ENCODE measurements at regions not wholly inside any gene's neighbourhood (a gene's known extent, or its start where the extent isn't known, plus 50 kb on each side); places are given as distances from the start of the nearest gene placed in this dataset.

GRCh38 chr18:77566604-77567003, 317.0 kb downstream of the GALR1 start:
- no peaks in the 10 kb centered on the region for H3K4me1 ChIP-seq
- H3K27ac ChIP-seq, result no peak overlapping the region
- intact Hi-C loops (cut with DNase I; ENCODE audit: low total_unique reads), result no loop called here
- TF ChIP-seq CTCF (IDR thresholded peaks at IDR 0.05), result no peak
- no peak for TF ChIP-seq POLR2A (IDR thresholded peaks at IDR 0.05)
- TF ChIP-seq POLR2AphosphoS5 (IDR thresholded peaks at IDR 0.05), result no peak
- no peaks in the 10 kb centered on the region for H3K9me3 ChIP-seq
- no peaks in the 10 kb centered on the region for H3K27me3 ChIP-seq
- no peak for DNase-seq (ENCODE audit: low spot score in 2 of 2)
- H3K4me3 ChIP-seq, result no peak overlapping the region
- no peaks in the 10 kb centered on the region for H3K36me3 ChIP-seq

- Histone ChIP-seq H3K4me1 (no peaks in the 10 kb centered on the region), H3K27me3 (no peaks in the 10 kb centered on the region), H3K4me3 (no peak overlapping the region), H3K36me3 (no peaks in the 10 kb centered on the region), H3K27ac (no peak overlapping the region), H3K9me3 (no peaks in the 10 kb centered on the region)
- TF ChIP-seq POLR2A (IDR thresholded peaks at IDR 0.05) (no peak), POLR2AphosphoS5 (IDR thresholded peaks at IDR 0.05) (no peak), CTCF (IDR thresholded peaks at IDR 0.05) (no peak)
- intact Hi-C loops (cut with DNase I; ENCODE audit: low total_unique reads), result no loop called here
- DNase-seq (ENCODE audit: low spot score in 2 of 2), result no peak
Measured at GRCh38 chr18:77567205-77567604, 317.6 kb downstream of the GALR1 start.

GRCh38 chr18:77571743-77572142, 322.1 kb downstream of the GALR1 start:
- H3K9me3 ChIP-seq, result no peaks in the 10 kb centered on the region
- no peaks in the 10 kb centered on the region for H3K4me1 ChIP-seq
- H3K27me3 ChIP-seq, result no peaks in the 10 kb centered on the region
- H3K27ac ChIP-seq, result no peak overlapping the region
- no peak for DNase-seq (ENCODE audit: low spot score in 2 of 2)
- TF ChIP-seq CTCF (IDR thresholded peaks at IDR 0.05) (no peak), POLR2AphosphoS5 (IDR thresholded peaks at IDR 0.05) (no peak), POLR2A (IDR thresholded peaks at IDR 0.05) (no peak)
- no peak overlapping the region for H3K4me3 ChIP-seq
- no peaks in the 10 kb centered on the region for H3K36me3 ChIP-seq
- intact Hi-C loops (cut with DNase I; ENCODE audit: low total_unique reads), result no loop called here

- TF ChIP-seq POLR2AphosphoS5 (IDR thresholded peaks at IDR 0.05) (no peak), POLR2A (IDR thresholded peaks at IDR 0.05) (no peak), CTCF (IDR thresholded peaks at IDR 0.05) (no peak)
- Histone ChIP-seq H3K4me1 (no peaks in the 10 kb centered on the region), H3K4me3 (no peak overlapping the region), H3K27ac (no peak overlapping the region), H3K36me3 (no peaks in the 10 kb centered on the region), H3K9me3 (no peaks in the 10 kb centered on the region), H3K27me3 (no peaks in the 10 kb centered on the region)
- intact Hi-C loops (cut with DNase I; ENCODE audit: low total_unique reads), result no loop called here
- no peak for DNase-seq (ENCODE audit: low spot score in 2 of 2)
Measured at GRCh38 chr18:77572537-77572936, 322.9 kb downstream of the GALR1 start.

GRCh38 chr18:77573571-77573970, 323.9 kb downstream of the GALR1 start:
- Histone ChIP-seq H3K9me3 (no peaks in the 10 kb centered on the region), H3K4me3 (no peak overlapping the region), H3K4me1 (no peaks in the 10 kb centered on the region), H3K27me3 (no peaks in the 10 kb centered on the region), H3K27ac (no peak overlapping the region), H3K36me3 (no peaks in the 10 kb centered on the region)
- DNase-seq (ENCODE audit: low spot score in 2 of 2), result no peak
- intact Hi-C loops (cut with DNase I; ENCODE audit: low total_unique reads), result no loop called here
- TF ChIP-seq POLR2AphosphoS5 (IDR thresholded peaks at IDR 0.05) (no peak), POLR2A (IDR thresholded peaks at IDR 0.05) (no peak), CTCF (IDR thresholded peaks at IDR 0.05) (no peak)
